ENCODE measurements at regions not wholly inside any gene's neighbourhood (a gene's known extent, or its start where the extent isn't known, plus 50 kb on each side); places are given as distances from the start of the nearest gene placed in this dataset.

DNA sequence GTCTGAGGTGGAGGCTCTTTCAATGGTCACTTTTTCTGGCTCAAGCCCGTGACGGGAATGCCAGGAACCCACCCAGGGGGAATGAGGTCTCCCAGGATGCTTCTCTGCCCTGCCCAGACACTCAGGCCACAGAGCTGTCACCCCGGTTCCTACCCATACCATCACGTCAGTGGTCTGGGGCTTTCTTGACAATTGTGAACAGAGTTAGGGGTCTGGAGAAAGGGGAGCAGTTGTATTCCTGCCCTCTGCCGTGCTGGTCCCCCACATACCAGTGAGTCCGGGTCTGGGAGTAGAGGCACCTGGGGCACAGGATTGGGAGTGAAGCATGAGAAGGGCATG, 97.2 kb downstream of the B3GNT2 start:
- whole genome bisulfite sequencing, 2 experiments (ENCODE audit: extremely low coverage in 2 of 2, insufficient read length in 1 of 2) = no CpG with 5 or more reads among the region's 6 CpGs
- Histone ChIP-seq H3K9ac (ENCODE audit: low read depth, low read length) (no peak overlapping the region), H3K56ac (ENCODE audit: extremely low read depth, insufficient read depth, low read length) (no peak overlapping the region), H3K9me3 (ENCODE audit: control insufficient read depth, insufficient read depth, low read length) (no peaks in the 10 kb centered on the region), H2AK5ac (ENCODE audit: low read depth, low read length) (no peak overlapping the region), H3K4ac (ENCODE audit: low read depth, low read length) (no peak overlapping the region), H4K8ac (ENCODE audit: low read depth in 2 of 2, low read length in 2 of 2) (no peak overlapping the region), H2BK5ac (ENCODE audit: low read depth, low read length, poor library complexity, severe bottlenecking) (no peak overlapping the region), H3K4me3 (ENCODE audit: insufficient read depth, low read depth, low read length) (no peak overlapping the region), H3K14ac (replicated peaks; ENCODE audit: low read depth, low read length) (no peak overlapping the region), H3K9me1 (ENCODE audit: insufficient read depth, low read length) (no peaks in the 10 kb centered on the region), H3K27ac (ENCODE audit: insufficient read depth, low read length) (no peak overlapping the region), H3K4me1 (ENCODE audit: control insufficient read depth, insufficient read depth, low read length) (0 out of 2 replicates have a peak, but pooled peaks cover 2% of the 10 kb centered on the region), H3K18ac (ENCODE audit: low read depth, low read length) (no peak overlapping the region), H3K4me2 (ENCODE audit: low read depth, low read length) (no peak overlapping the region), H2BK15ac (ENCODE audit: low read depth, low read length) (no peak overlapping the region), H3K36me3 (ENCODE audit: control insufficient read depth, insufficient read depth, low read length) (no peaks in the 10 kb centered on the region), H4K5ac (ENCODE audit: low read depth, low read length) (no peak overlapping the region), H2AFZ (replicated peaks; ENCODE audit: low read length, poor library complexity) (no peak overlapping the region), H2AK9ac (replicated peaks; ENCODE audit: low read depth, low read length, poor library complexity) (no peak overlapping the region), H4K91ac (ENCODE audit: insufficient read depth, low read depth, low read length) (no peak overlapping the region), H3K79me1 (ENCODE audit: low read depth in 1 of 2, low read length in 2 of 2) (no peaks in the 10 kb centered on the region), H3K23ac (ENCODE audit: low read depth, low read length) (no peak overlapping the region), H2BK20ac (ENCODE audit: low read depth, low read length) (no peak overlapping the region), H2BK120ac (ENCODE audit: low read depth, low read length) (no peak overlapping the region), H3K27me3 (ENCODE audit: control insufficient read depth, insufficient read depth, low read length) (peaks cover 10% of the 10 kb centered on the region; the same call in 1 of the 2 replicates), H4K20me1 (ENCODE audit: insufficient read depth, low read length) (no peaks in the 10 kb centered on the region)
- TF ChIP-seq POLR2A (IDR thresholded peaks at IDR 0.05; ENCODE audit: low read depth, low read length) = no peak
- TF ChIP-seq RCOR1 (IDR thresholded peaks at IDR 0.05; ENCODE audit: insufficient replicate concordance, low read length) = no peak
- TF ChIP-seq CEBPB (IDR thresholded peaks at IDR 0.05; ENCODE audit: low read depth, low read length) = no peak
- TF ChIP-seq, protein P1, sequence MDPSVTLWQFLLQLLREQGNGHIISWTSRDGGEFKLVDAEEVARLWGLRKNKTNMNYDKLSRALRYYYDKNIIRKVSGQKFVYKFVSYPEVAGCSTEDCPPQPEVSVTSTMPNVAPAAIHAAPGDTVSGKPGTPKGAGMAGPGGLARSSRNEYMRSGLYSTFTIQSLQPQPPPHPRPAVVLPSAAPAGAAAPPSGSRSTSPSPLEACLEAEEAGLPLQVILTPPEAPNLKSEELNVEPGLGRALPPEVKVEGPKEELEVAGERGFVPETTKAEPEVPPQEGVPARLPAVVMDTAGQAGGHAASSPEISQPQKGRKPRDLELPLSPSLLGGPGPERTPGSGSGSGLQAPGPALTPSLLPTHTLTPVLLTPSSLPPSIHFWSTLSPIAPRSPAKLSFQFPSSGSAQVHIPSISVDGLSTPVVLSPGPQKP (IDR thresholded peaks at IDR 0.05; ENCODE audit: borderline replicate concordance, low read depth, low read length) = no peak
- no peak for TF ChIP-seq BHLHE40 (IDR thresholded peaks at IDR 0.05; ENCODE audit: low read depth, low read length)
- TF ChIP-seq, protein P2, sequence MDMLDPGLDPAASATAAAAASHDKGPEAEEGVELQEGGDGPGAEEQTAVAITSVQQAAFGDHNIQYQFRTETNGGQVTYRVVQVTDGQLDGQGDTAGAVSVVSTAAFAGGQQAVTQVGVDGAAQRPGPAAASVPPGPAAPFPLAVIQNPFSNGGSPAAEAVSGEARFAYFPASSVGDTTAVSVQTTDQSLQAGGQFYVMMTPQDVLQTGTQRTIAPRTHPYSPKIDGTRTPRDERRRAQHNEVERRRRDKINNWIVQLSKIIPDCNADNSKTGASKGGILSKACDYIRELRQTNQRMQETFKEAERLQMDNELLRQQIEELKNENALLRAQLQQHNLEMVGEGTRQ (IDR thresholded peaks at IDR 0.05; ENCODE audit: low read depth, low read length) = no peak
- TF ChIP-seq FOS (IDR thresholded peaks at IDR 0.05; ENCODE audit: low read depth, low read length) = no peak
- TF ChIP-seq SMC3 (IDR thresholded peaks at IDR 0.05; ENCODE audit: low read depth, low read length) = no peak
- no TSS peak for BruUV-seq (replicated peaks)
- ChIA-PET CTCF (no interaction called here), POLR2A (ENCODE audit: unreplicated experiment) (no interaction called here)
- in situ Hi-C loops (cut with MboI; ENCODE audit: low sequenced_read_pairs) (no loop called here), intact Hi-C loops (cut with micrococcal nuclease) (no loop called here), dilution Hi-C loops (cut with HindIII; ENCODE audit: low sequenced_read_pairs, unreplicated experiment) (no loop called here)
- ATAC-seq (ENCODE audit: low read depth) (no peak), DNase-seq (no peak)

Data from IMR-90 (cell line).